GM12892 (cell line): ENCODE measurements at regions not wholly inside any gene's neighbourhood (a gene's known extent, or its start where the extent isn't known, plus 50 kb on each side); places are given as distances from the start of the nearest gene placed in this dataset.

Source experiments
- POLR2A ChIP-seq: IDR thresholded peaks from 2 replicates; pipeline ENCODE4 v1.6.1; 2011; ENCODE audit warnings: low read depth, low read length, control low read depth
- POLR2AphosphoS5 ChIP-seq: IDR thresholded peaks from 2 replicates; pipeline ENCODE4 v1.6.1; 2011; ENCODE audit warnings: low read depth, low read length, control low read depth

GRCh38 chr1:59028048-59028447 is 244.2 kb upstream of the JUN start:
- no peak for TF ChIP-seq POLR2A
- TF ChIP-seq POLR2AphosphoS5 = no peak
